ENCODE measurements at regions not wholly inside any gene's neighbourhood (a gene's known extent, or its start where the extent isn't known, plus 50 kb on each side); places are given as distances from the start of the nearest gene placed in this dataset.

DNA sequence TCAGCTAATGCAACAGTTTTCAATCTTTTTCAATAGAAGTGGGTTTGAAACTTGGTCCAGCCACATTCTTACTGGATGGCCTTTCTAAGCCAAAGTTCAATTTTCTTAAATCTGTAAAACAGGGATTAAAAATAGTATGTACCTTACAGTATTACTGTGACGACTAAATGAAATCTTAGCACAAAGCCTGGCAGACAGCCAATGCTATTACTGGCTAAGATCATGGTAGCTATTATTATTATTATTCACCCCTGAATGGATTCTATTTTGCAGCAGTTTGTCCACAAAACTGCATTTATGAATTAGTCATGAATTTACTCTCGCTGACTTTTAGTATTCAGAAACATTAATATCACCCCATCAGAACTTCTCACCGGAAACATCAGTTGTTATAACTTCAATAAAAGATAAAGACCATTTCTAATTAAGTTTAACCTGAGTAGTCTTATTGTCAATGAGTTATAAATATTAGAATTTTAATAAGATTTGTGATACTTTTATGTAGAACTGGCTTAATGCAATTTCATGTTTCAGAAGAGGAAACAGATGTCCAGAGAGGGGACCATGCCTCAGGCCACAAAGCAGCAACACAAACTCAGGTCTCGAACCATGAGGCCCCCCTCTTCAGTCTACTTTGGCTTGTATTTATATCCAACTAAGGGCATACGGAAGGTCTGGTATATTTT lies 468.2 kb downstream of the ARHGEF28 start:
- TF ChIP-seq CTCF (IDR thresholded peaks at IDR 0.05; ENCODE audit: borderline replicate concordance, extremely low read depth, low read length, poor library complexity, severe bottlenecking) = no peak
- no peak for TF ChIP-seq EZH2 (IDR thresholded peaks at IDR 0.05; ENCODE audit: borderline replicate concordance, low read depth, low read length, severe bottlenecking)
- H3K36me3 ChIP-seq (ENCODE audit: insufficient read depth, low read length) = no peaks in the 10 kb centered on the region
- no peak for ATAC-seq (ENCODE audit: insufficient read depth, low read depth)
- H3K9me3 ChIP-seq (ENCODE audit: insufficient read depth, low read length, severe bottlenecking) = no peaks in the 10 kb centered on the region
- no peak overlapping the region for H3K4me2 ChIP-seq (ENCODE audit: insufficient read depth, low read length)
- no peak for DNase-seq
- no peaks in the 10 kb centered on the region for H3K27me3 ChIP-seq (ENCODE audit: insufficient read depth, low read length, poor library complexity)
- H2AFZ ChIP-seq (ENCODE audit: low read depth, low read length) = no peak overlapping the region
- no peaks in the 10 kb centered on the region for H4K20me1 ChIP-seq (ENCODE audit: insufficient read depth, low read length)
- no peak overlapping the region for H3K9ac ChIP-seq (ENCODE audit: low read depth, low read length)
- no peak overlapping the region for H3K27ac ChIP-seq (ENCODE audit: low read length)
- H3K79me2 ChIP-seq (ENCODE audit: insufficient read depth, low read length) = no peaks in the 10 kb centered on the region
- H3K4me3 ChIP-seq (ENCODE audit: low read depth in 1 of 2, low read length in 2 of 2) = no peak overlapping the region
- H3K4me1 ChIP-seq (ENCODE audit: insufficient read depth, low read length) = no peaks in the 10 kb centered on the region

DNA sequence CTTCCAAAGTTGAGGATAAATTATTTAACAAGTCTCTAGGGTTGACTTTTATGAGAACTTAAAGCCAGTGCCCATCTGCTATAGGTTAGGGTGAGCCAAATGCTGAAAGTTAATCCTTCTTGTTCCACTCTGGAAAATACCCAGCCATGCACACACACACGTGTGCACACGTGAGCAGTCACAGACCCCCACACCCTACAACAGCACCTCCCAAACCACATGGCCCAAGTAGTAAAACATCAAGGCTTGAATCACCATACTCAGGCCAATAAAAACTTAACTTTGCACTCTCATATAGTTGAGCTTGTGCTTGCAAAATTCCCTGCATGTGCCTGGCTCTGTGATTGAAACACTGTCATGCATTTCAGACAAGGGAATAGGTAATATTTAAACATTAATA lies 467.6 kb downstream of the ARHGEF28 start:
- H3K27me3 ChIP-seq (ENCODE audit: insufficient read depth, low read length, poor library complexity) = no peaks in the 10 kb centered on the region
- no peak overlapping the region for H3K9ac ChIP-seq (ENCODE audit: low read depth, low read length)
- ATAC-seq (ENCODE audit: insufficient read depth, low read depth) (no peak), DNase-seq (no peak)
- no peaks in the 10 kb centered on the region for H3K4me1 ChIP-seq (ENCODE audit: insufficient read depth, low read length)
- H4K20me1 ChIP-seq (ENCODE audit: insufficient read depth, low read length) = no peaks in the 10 kb centered on the region
- H3K79me2 ChIP-seq (ENCODE audit: insufficient read depth, low read length) = no peaks in the 10 kb centered on the region
- TF ChIP-seq EZH2 (IDR thresholded peaks at IDR 0.05; ENCODE audit: borderline replicate concordance, low read depth, low read length, severe bottlenecking) (no peak), CTCF (IDR thresholded peaks at IDR 0.05; ENCODE audit: borderline replicate concordance, extremely low read depth, low read length, poor library complexity, severe bottlenecking) (no peak)
- no peak overlapping the region for H3K4me2 ChIP-seq (ENCODE audit: insufficient read depth, low read length)
- no peaks in the 10 kb centered on the region for H3K36me3 ChIP-seq (ENCODE audit: insufficient read depth, low read length)
- no peak overlapping the region for H2AFZ ChIP-seq (ENCODE audit: low read depth, low read length)
- no peaks in the 10 kb centered on the region for H3K9me3 ChIP-seq (ENCODE audit: insufficient read depth, low read length, severe bottlenecking)
- no peak overlapping the region for H3K4me3 ChIP-seq (ENCODE audit: low read depth in 1 of 2, low read length in 2 of 2)
- no peak overlapping the region for H3K27ac ChIP-seq (ENCODE audit: low read length)

DNA sequence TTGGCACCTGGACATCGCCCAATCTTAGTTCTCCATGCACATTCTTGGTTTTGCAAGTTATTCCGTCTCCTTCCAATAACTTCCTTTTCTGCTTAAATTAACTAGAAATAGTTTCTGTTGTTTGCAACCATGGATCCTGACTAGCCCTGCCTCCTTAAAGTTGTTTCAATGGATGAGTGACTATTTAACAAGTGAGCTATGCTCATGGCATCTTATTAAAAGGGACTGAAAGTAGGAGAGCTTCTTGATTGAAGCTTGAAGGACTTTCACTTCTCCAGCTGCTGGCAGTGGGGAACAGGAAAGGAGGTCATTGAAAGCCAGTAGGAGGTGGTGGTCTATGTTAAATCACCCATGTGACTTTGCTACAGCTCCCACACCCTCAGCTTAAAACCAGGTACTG lies 466.8 kb downstream of the ARHGEF28 start:
- ATAC-seq (ENCODE audit: insufficient read depth, low read depth) = no peak
- Histone ChIP-seq H2AFZ (ENCODE audit: low read depth, low read length) (no peak overlapping the region), H3K27ac (ENCODE audit: low read length) (no peak overlapping the region), H3K4me1 (ENCODE audit: insufficient read depth, low read length) (no peaks in the 10 kb centered on the region), H3K9me3 (ENCODE audit: insufficient read depth, low read length, severe bottlenecking) (no peaks in the 10 kb centered on the region), H4K20me1 (ENCODE audit: insufficient read depth, low read length) (no peaks in the 10 kb centered on the region), H3K79me2 (ENCODE audit: insufficient read depth, low read length) (no peaks in the 10 kb centered on the region), H3K36me3 (ENCODE audit: insufficient read depth, low read length) (no peaks in the 10 kb centered on the region), H3K27me3 (ENCODE audit: insufficient read depth, low read length, poor library complexity) (no peaks in the 10 kb centered on the region), H3K4me2 (ENCODE audit: insufficient read depth, low read length) (no peak overlapping the region), H3K9ac (ENCODE audit: low read depth, low read length) (no peak overlapping the region), H3K4me3 (ENCODE audit: low read depth in 1 of 2, low read length in 2 of 2) (no peak overlapping the region)
- no peak for DNase-seq
- no peak for TF ChIP-seq EZH2 (IDR thresholded peaks at IDR 0.05; ENCODE audit: borderline replicate concordance, low read depth, low read length, severe bottlenecking)
- TF ChIP-seq CTCF (IDR thresholded peaks at IDR 0.05; ENCODE audit: borderline replicate concordance, extremely low read depth, low read length, poor library complexity, severe bottlenecking) = no peak
